HepG2 (cell line): ENCODE measurements at regions not wholly inside any gene's neighbourhood (a gene's known extent, or its start where the extent isn't known, plus 50 kb on each side); places are given as distances from the start of the nearest gene placed in this dataset.

Source experiments
- HNRNPH1 ChIP-seq: fragments of 200-400 bp; formaldehyde crosslinking; optimal IDR thresholded peaks from 2 replicates; pipeline ENCODE3; 2017; ENCODE audit warnings: mild to moderate bottlenecking, low read depth, low read length
- PREB ChIP-seq: sonication (generic); formaldehyde crosslinking; IDR thresholded peaks from 2 replicates; pipeline ENCODE4 v1.4.0; 2020; ENCODE audit warnings: missing genetic modification reagents
- SIN3B ChIP-seq: fragments of 150-350 bp; IDR thresholded peaks from 2 replicates; pipeline ENCODE4 v1.6.1; 2014; ENCODE audit warnings: low read length
- SNAI1 ChIP-seq: sonication (generic); formaldehyde crosslinking; IDR thresholded peaks from 2 replicates; pipeline ENCODE4 v1.5.0; 2020; ENCODE audit warnings: mild to moderate bottlenecking, missing genetic modification reagents, borderline replicate concordance
- SNAPC2 ChIP-seq: sonication (generic); formaldehyde crosslinking; IDR thresholded peaks from 2 replicates; pipeline ENCODE4 v1.8.1; 2022; ENCODE audit warnings: mild to moderate bottlenecking, missing genetic modification reagents
- ZBTB21 ChIP-seq: sonication (generic); formaldehyde crosslinking; IDR thresholded peaks from 2 replicates; pipeline ENCODE4 v1.4.0; 2020; ENCODE audit warnings: missing genetic modification reagents
- ZBTB26 ChIP-seq: IDR thresholded peaks from 2 replicates; pipeline ENCODE4 v1.6.1; 2016; ENCODE audit warnings: missing compliant biosample characterization, missing genetic modification reagents, borderline replicate concordance
- ZFP36L1 ChIP-seq: sonication (generic); formaldehyde crosslinking; IDR thresholded peaks from 2 replicates; pipeline ENCODE4 v1.8.0; 2022; ENCODE audit warnings: mild to moderate bottlenecking, missing genetic modification reagents, moderate library complexity
- ZKSCAN1 ChIP-seq: fragments of 150-350 bp; IDR thresholded peaks from 2 replicates; pipeline ENCODE4 v1.6.1; 2014; ENCODE audit warnings: low read length
- ZMYM3 ChIP-seq: sonication (generic); formaldehyde crosslinking; IDR thresholded peaks from 2 replicates; pipeline ENCODE4 v1.5.1; 2020; ENCODE audit warnings: mild to moderate bottlenecking, missing genetic modification reagents
- ZNF775 ChIP-seq: sonication (generic); formaldehyde crosslinking; IDR thresholded peaks from 2 replicates; pipeline ENCODE4 v1.4.0; 2020; ENCODE audit warnings: missing genetic modification reagents, mild to moderate bottlenecking, moderate library complexity, borderline replicate concordance
- TF ChIP-seq, protein P1 (sequence below): sonication (generic); formaldehyde crosslinking; IDR thresholded peaks from 2 replicates; pipeline ENCODE4 v1.4.0; 2020; ENCODE audit warnings: missing genetic modification reagents
- TF ChIP-seq, protein P2 (sequence below): sonication (generic); formaldehyde crosslinking; IDR thresholded peaks from 2 replicates; pipeline ENCODE4 v1.4.0; 2020; ENCODE audit warnings: mild to moderate bottlenecking, missing genetic modification reagents

- TF ChIP-seq, protein P1, sequence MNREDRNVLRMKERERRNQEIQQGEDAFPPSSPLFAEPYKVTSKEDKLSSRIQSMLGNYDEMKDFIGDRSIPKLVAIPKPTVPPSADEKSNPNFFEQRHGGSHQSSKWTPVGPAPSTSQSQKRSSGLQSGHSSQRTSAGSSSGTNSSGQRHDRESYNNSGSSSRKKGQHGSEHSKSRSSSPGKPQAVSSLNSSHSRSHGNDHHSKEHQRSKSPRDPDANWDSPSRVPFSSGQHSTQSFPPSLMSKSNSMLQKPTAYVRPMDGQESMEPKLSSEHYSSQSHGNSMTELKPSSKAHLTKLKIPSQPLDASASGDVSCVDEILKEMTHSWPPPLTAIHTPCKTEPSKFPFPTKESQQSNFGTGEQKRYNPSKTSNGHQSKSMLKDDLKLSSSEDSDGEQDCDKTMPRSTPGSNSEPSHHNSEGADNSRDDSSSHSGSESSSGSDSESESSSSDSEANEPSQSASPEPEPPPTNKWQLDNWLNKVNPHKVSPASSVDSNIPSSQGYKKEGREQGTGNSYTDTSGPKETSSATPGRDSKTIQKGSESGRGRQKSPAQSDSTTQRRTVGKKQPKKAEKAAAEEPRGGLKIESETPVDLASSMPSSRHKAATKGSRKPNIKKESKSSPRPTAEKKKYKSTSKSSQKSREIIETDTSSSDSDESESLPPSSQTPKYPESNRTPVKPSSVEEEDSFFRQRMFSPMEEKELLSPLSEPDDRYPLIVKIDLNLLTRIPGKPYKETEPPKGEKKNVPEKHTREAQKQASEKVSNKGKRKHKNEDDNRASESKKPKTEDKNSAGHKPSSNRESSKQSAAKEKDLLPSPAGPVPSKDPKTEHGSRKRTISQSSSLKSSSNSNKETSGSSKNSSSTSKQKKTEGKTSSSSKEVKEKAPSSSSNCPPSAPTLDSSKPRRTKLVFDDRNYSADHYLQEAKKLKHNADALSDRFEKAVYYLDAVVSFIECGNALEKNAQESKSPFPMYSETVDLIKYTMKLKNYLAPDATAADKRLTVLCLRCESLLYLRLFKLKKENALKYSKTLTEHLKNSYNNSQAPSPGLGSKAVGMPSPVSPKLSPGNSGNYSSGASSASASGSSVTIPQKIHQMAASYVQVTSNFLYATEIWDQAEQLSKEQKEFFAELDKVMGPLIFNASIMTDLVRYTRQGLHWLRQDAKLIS: no peak
- TF ChIP-seq SNAPC2 (CRISPR knock-in tag): no peak
- TF ChIP-seq ZMYM3 (CRISPR knock-in tag): peak; percentile 53
- TF ChIP-seq SNAI1 (CRISPR knock-in tag): 0 out of 2 replicates have a peak, but pooled peaks have one; percentile 52
- TF ChIP-seq ZFP36L1 (CRISPR knock-in tag): no peak; the same call in 1 of the 2 replicates
- TF ChIP-seq ZKSCAN1: no peak
- TF ChIP-seq ZBTB21 (CRISPR knock-in tag): no peak
- no peak for TF ChIP-seq HNRNPH1
- no peak for TF ChIP-seq SIN3B
- TF ChIP-seq ZBTB26: no peak
- no peak for TF ChIP-seq PREB (CRISPR knock-in tag)
- no peak for TF ChIP-seq ZNF775 (CRISPR knock-in tag)
- TF ChIP-seq, protein P2, sequence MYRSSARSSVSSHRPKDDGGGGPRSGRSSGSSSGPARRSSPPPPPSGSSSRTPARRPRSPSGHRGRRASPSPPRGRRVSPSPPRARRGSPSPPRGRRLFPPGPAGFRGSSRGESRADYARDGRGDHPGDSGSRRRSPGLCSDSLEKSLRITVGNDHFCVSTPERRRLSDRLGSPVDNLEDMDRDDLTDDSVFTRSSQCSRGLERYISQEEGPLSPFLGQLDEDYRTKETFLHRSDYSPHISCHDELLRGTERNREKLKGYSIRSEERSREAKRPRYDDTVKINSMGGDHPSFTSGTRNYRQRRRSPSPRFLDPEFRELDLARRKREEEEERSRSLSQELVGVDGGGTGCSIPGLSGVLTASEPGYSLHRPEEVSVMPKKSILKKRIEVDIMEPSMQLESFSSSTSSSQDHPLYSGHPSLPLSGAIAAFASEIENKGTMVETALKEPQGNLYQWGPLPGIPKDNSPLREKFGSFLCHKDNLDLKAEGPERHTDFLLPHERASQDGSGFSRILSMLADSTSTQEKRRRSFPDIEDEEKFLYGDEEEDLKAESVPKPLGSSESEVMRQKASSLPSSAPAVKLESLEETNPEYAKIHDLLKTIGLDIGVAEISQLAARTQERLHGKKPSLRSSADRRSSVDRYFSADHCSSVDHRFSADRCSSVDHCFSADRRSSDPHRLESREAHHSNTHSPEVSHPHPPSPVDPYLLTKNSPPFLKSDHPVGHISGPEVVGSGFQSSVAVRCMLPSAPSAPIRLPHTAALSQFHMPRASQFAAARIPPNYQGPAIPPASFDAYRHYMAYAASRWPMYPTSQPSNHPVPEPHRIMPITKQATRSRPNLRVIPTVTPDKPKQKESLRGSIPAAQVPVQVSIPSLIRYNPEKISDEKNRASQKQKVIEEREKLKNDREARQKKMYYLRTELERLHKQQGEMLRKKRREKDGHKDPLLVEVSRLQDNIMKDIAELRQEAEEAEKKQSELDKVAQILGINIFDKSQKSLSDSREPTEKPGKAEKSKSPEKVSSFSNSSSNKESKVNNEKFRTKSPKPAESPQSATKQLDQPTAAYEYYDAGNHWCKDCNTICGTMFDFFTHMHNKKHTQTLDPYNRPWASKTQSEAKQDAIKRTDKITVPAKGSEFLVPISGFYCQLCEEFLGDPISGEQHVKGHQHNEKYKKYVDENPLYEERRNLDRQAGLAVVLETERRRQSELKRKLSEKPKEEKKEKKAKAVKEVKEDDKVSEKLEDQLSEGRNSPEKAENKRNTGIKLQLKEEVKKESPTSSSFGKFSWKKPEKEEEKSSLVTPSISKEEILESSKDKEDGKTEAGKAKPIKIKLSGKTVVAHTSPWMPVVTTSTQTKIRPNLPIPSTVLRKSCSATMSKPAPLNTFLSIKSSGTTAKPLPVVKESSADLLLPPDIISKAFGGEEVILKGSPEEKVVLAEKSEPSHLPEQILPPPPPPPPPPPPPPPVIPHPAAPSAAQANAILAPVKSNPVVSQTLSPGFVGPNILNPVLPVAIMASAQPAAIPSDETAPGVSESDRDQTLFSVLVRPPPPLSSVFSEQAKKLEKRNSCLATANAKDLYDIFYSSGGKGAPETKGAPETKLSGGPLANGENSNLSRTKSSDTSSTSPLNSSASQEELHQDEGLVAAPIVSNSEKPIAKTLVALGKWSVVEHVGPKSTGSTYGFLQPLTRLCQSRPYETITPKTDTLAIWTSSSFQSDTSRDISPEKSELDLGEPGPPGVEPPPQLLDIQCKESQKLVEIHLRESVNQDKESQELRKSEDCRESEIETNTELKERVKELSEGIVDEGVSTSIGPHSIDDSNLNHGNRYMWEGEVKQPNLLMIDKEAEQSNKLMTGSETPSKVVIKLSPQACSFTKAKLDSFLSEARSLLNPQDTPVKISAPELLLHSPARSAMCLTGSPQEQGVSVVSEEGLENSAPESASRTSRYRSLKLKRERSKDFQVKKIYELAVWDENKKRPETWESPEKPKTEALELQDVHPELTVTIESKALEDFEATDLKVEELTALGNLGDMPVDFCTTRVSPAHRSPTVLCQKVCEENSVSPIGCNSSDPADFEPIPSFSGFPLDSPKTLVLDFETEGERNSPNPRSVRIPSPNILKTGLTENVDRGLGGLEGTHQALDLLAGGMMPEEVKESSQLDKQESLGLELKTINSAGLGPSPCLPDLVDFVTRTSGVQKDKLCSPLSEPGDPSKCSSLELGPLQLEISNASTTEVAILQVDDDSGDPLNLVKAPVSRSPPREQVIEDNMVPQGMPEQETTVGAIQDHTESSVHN (CRISPR knock-in tag): 0 out of 2 replicates have a peak, but pooled peaks have one; percentile 72
Measured at GRCh38 chr2:7356909-7357584, 439.8 kb downstream of the RNF144A start (continued).
